PC-9 (cell line): ENCODE measurements at regions not wholly inside any gene's neighbourhood (a gene's known extent, or its start where the extent isn't known, plus 50 kb on each side); places are given as distances from the start of the nearest gene placed in this dataset.

Source experiments
- CTCF ChIP-seq: fragments of 200-600 bp; sonication (generic); conservative IDR thresholded peaks from 2 replicates; pipeline ENCODE4 v1.6.1; 2017; ENCODE audit warnings: mixed run types, antibody characterized with exemption, mild to moderate bottlenecking, moderate library complexity
- EZH2 ChIP-seq: fragments of 200-600 bp; sonication (generic); IDR thresholded peaks from 2 replicates; pipeline ENCODE4 v1.8.0; 2017; ENCODE audit warnings: antibody characterized with exemption, low read depth

GRCh38 chr18:54774981-54775665 lies 53.2 kb upstream of the RAB27B start:
- TF ChIP-seq CTCF (no peak), EZH2 (no peak)
